ENCODE measurements at regions not wholly inside any gene's neighbourhood (a gene's known extent, or its start where the extent isn't known, plus 50 kb on each side); places are given as distances from the start of the nearest gene placed in this dataset.
"Not testable (repeated sequence)": the region's sequence is repeated elsewhere in the genome, so short reads cannot be mapped to it uniquely, and the experiment has no call there.

DNA sequence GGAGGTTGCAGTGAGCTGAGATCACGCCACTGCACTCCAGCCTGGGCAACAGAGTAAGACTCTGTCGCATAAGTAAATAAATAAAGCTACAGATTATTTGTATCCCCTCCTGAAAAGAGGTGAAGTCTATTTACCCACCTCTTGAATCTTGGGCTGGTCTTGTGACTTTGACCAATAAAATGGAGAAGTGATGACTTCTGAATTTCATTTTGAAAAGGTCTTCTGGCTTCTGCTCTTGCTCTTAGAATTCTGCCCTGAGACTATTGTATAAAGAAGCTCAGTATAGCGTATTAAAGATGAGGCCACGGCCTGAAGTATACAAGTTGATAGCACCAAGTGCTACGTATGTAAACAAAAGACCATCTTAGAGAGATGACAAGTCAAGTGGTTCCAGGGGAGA lies 88.3 kb upstream of the AMN1 start:
- in situ Hi-C loops (cut with MboI; ENCODE audit: low pct_unique_long_range_greater_than_20kb, low sequenced_read_pairs, unreplicated experiment): no loop called here
- TF ChIP-seq, protein P1, sequence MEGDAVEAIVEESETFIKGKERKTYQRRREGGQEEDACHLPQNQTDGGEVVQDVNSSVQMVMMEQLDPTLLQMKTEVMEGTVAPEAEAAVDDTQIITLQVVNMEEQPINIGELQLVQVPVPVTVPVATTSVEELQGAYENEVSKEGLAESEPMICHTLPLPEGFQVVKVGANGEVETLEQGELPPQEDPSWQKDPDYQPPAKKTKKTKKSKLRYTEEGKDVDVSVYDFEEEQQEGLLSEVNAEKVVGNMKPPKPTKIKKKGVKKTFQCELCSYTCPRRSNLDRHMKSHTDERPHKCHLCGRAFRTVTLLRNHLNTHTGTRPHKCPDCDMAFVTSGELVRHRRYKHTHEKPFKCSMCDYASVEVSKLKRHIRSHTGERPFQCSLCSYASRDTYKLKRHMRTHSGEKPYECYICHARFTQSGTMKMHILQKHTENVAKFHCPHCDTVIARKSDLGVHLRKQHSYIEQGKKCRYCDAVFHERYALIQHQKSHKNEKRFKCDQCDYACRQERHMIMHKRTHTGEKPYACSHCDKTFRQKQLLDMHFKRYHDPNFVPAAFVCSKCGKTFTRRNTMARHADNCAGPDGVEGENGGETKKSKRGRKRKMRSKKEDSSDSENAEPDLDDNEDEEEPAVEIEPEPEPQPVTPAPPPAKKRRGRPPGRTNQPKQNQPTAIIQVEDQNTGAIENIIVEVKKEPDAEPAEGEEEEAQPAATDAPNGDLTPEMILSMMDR (IDR thresholded peaks at IDR 0.05; ENCODE audit: extremely low read depth, insufficient read depth, missing control alignments): no peak
- no peak for DNase-seq (ENCODE audit: low spot score)

DNA sequence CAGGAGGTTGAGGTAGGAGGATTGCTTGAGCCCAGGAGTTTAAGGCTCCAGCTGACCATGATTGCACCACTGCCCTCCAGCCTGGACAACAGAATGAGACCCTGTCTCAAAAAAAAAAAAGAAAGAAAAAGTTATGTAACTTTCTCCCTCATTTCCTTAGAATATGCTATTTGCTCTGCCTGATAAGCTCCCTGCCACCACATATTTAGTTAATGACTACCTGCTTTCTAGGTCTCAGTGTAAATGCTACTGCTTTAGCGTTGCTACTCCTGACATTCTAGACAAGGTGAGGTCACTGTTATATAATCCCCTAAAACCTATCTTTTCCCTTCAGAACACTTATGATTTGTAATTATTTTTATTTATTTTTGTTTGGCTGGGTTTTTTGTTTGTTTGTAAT lies 86.3 kb upstream of the AMN1 start:
- no peak for DNase-seq (ENCODE audit: low spot score)
- TF ChIP-seq, protein P1 (IDR thresholded peaks at IDR 0.05; ENCODE audit: extremely low read depth, insufficient read depth, missing control alignments): no peak
- in situ Hi-C loops (cut with MboI; ENCODE audit: low pct_unique_long_range_greater_than_20kb, low sequenced_read_pairs, unreplicated experiment): no loop called here

DNA sequence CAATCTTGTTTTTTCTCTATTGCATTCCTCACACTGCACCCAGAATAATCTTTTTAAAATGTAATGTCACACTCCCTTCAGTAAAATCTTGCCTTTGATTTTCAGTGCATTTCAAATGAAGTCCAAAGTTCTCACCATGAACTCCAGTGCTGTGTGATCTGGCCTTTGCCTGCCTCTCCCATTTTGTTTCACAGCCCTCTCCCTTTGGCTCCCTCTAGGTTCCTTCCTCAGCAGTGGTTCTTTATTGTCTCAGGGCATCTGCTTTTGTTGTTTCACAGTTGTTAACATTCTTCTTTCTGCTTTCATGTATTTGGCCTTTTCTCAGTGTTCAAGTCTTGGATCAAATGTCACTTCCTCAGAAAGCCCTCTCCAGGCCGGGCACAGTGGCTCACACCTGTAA lies 84.5 kb upstream of the AMN1 start:
- TF ChIP-seq, protein P1 (IDR thresholded peaks at IDR 0.05; ENCODE audit: extremely low read depth, insufficient read depth, missing control alignments): peak; percentile 5
- DNase-seq (ENCODE audit: low spot score): no peak
- in situ Hi-C loops (cut with MboI; ENCODE audit: low pct_unique_long_range_greater_than_20kb, low sequenced_read_pairs, unreplicated experiment): no loop called here

DNA sequence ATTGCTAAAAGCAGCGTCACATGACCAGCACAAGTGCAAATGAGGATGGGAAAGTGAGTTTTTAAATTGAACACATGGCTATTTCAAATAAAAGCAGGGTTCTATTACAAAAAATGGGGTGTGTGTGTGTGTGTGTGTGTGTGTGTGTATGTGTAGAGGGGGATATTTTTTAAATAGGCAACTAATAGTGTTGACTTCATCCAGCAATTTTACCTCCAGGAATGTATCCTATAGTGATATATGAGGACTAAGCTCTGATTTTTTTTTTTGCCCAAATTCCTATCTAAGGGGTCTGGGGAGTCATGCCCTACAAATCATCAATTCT lies 78.9 kb upstream of the AMN1 start:
- in situ Hi-C loops (cut with MboI; ENCODE audit: low pct_unique_long_range_greater_than_20kb, low sequenced_read_pairs, unreplicated experiment): no loop called here
- TF ChIP-seq, protein P1 (IDR thresholded peaks at IDR 0.05; ENCODE audit: extremely low read depth, insufficient read depth, missing control alignments): no peak
- DNase-seq (ENCODE audit: low spot score): no peak

DNA sequence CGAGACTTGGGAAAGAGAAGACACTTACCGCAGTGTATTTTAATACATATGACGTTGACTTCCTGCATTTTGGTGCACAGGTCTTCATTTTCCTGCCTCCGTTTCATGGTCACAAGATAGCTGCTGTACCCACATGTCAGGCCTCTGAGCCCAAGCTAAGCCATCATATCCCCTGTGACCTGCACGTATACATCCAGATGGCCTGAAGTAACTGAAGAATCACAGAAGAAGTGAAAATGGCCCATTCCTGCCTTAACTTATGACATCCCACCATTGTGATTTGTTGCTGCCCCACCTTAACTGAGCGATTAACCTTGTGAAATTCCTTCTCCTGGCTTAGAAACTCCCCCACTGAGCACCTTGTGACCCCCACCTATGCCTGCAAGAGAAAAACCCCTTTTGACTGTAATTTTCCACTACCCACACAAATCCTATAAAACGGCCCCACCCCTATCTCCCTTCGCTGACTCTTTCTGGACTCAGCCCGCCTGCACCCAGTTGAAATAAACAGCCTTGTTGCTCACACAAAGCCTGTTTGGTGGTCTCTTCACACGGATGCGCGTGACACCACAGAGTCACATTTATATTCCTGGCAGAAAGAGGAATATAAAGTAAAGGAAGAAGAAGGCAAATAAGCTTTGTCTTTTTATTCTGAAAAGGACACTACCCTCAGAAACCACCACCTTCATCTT lies 78.4 kb upstream of the AMN1 start:
- in situ Hi-C loops (cut with MboI; ENCODE audit: low pct_unique_long_range_greater_than_20kb, low sequenced_read_pairs, unreplicated experiment); DNase-seq (ENCODE audit: low spot score): not testable (repeated sequence)

DNA sequence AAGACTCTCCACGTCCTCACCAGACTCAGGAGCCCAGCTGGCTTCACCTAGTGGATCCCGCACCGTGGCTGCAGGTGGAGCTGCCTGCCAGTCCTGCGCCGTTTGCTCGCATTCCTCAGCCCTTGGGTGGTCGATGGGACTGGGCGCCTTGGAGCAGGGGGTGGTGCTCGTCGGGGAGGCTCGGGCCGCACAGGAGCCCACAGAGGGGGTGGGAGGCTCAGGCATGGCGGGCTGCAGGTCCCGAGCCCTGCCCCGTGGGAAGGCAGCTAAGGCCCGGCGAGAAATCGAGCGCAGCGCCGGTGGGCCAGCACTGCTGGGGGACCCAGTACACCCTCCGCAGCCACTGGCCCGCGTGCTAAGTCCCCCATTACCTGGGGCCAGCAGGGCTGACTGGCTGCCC lies 76.9 kb upstream of the AMN1 start:
- DNase-seq (ENCODE audit: low spot score); in situ Hi-C loops (cut with MboI; ENCODE audit: low pct_unique_long_range_greater_than_20kb, low sequenced_read_pairs, unreplicated experiment): not testable (repeated sequence)

DNA sequence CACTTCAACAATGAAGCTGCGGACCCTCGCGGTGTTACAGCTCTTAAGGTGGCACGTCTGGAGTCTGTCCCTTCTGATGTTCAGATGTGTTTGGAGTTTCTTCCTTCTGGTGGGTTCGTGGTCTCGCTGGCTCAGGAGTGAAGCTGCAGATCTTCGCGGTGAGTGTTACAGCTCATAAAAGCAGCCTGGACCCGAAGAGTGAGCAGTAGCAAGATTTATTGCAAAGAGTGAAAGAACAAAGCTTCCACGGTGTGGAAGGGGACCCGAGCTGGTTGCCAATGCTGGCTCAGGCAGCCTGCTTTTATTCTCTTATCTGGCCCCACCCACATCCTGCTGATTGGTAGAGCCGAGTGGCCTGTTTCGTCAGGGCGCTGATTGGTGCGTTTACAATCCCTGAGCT lies 75.9 kb upstream of the AMN1 start:
- DNase-seq (ENCODE audit: low spot score); in situ Hi-C loops (cut with MboI; ENCODE audit: low pct_unique_long_range_greater_than_20kb, low sequenced_read_pairs, unreplicated experiment): not testable (repeated sequence)

DNA sequence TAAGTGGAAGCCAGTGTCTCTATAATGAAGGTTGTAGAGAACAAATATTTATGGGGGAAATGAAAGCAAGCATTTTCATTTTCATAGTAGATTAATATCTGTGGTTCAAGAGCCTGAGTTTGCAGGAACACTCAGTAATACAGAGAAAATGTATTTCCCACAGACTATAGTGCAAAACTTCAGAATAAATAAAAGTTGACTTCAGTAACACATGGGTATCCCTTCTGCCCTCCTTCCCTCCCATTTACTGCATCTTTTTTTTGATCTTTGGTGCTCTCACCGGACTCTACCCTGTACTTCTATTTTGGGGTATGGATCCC lies 75.3 kb upstream of the AMN1 start:
- DNase-seq (ENCODE audit: low spot score): peak; percentile 50
- in situ Hi-C loops (cut with MboI; ENCODE audit: low pct_unique_long_range_greater_than_20kb, low sequenced_read_pairs, unreplicated experiment): no loop called here
- TF ChIP-seq, protein P1 (IDR thresholded peaks at IDR 0.05; ENCODE audit: extremely low read depth, insufficient read depth, missing control alignments): no peak
